Memory B cell (primary cell): ENCODE measurements at regions not wholly inside any gene's neighbourhood (a gene's known extent, or its start where the extent isn't known, plus 50 kb on each side); places are given as distances from the start of the nearest gene placed in this dataset.
"Not testable (repeated sequence)": the region's sequence is repeated elsewhere in the genome, so short reads cannot be mapped to it uniquely, and the experiment has no call there.

Experiments
- ATAC-seq: fragments of 150-1000 bp; cut with Tn5 transposase; 2 replicates; pipeline ENCODE4 v1.10.0; 2021; ENCODE audit warnings: low read depth, mild to moderate bottlenecking, moderate library complexity
- DNase-seq, 2 donors: peaks; one replicate each; pipeline ENCODE4 v3.0.0; 2022; ENCODE audit warnings: low spot score in 2 of 2
- H3K27ac Mint-ChIP-seq: one replicate; pipeline ENCODE4 v1.8.0; 2022; ENCODE audit warnings: mild to moderate bottlenecking, moderate library complexity, mixed read lengths
- H3K27me3 Mint-ChIP-seq: one replicate; pipeline ENCODE4 v1.8.0; 2022; ENCODE audit warnings: mixed read lengths
- H3K36me3 Mint-ChIP-seq: one replicate; pipeline ENCODE4 v1.8.0; 2022; ENCODE audit warnings: mild to moderate bottlenecking, mixed read lengths
- H3K4me1 Mint-ChIP-seq: one replicate; pipeline ENCODE4 v1.8.0; 2022; ENCODE audit warnings: mixed read lengths
- H3K4me3 Mint-ChIP-seq: one replicate; pipeline ENCODE4 v1.8.0; 2022; ENCODE audit warnings: mild to moderate bottlenecking, moderate library complexity, mixed read lengths
- H3K9me3 Mint-ChIP-seq: one replicate; pipeline ENCODE4 v1.8.0; 2022; ENCODE audit warnings: mixed read lengths

- H3K36me3 Mint-ChIP-seq = no peaks in the 10 kb centered on the region
- ATAC-seq = no peak
- peaks cover 4% of the 10 kb centered on the region for H3K4me1 Mint-ChIP-seq
- H3K27me3 Mint-ChIP-seq = no peaks in the 10 kb centered on the region
- H3K9me3 Mint-ChIP-seq = peaks cover 4% of the 10 kb centered on the region
- no peak for DNase-seq
- no peak overlapping the region for H3K27ac Mint-ChIP-seq
- no peak overlapping the region for H3K4me3 Mint-ChIP-seq
Observed at GRCh38 chr13:68719815-68720214, 1387.8 kb upstream of the ATXN8OS start.

- Mint-ChIP-seq H3K4me3 (no peak overlapping the region), H3K27me3 (no peaks in the 10 kb centered on the region)
- no peak for ATAC-seq
Observed at GRCh38 chr13:68715651-68716050, 1392.0 kb upstream of the ATXN8OS start.

GRCh38 chr13:68714292-68714691, 1393.3 kb upstream of the ATXN8OS start:
- ATAC-seq = no peak
- H3K9me3 Mint-ChIP-seq = peaks cover 2% of the 10 kb centered on the region
- no peaks in the 10 kb centered on the region for H3K27me3 Mint-ChIP-seq

More at GRCh38 chr13:68715651-68716050, 1392.0 kb upstream of the ATXN8OS start:
- DNase-seq = no peak
- no peak overlapping the region for H3K27ac Mint-ChIP-seq
- no peaks in the 10 kb centered on the region for H3K36me3 Mint-ChIP-seq
- H3K4me1 Mint-ChIP-seq = peaks cover 4% of the 10 kb centered on the region
- H3K9me3 Mint-ChIP-seq = peaks cover 2% of the 10 kb centered on the region

GRCh38 chr13:68713394-68713793, 1394.2 kb upstream of the ATXN8OS start:
- DNase-seq (no peak), ATAC-seq (no peak)
- no peaks in the 10 kb centered on the region for H3K4me1 Mint-ChIP-seq
- H3K36me3 Mint-ChIP-seq = no peaks in the 10 kb centered on the region
- H3K27ac Mint-ChIP-seq = no peak overlapping the region
- no peak overlapping the region for H3K4me3 Mint-ChIP-seq
- H3K9me3 Mint-ChIP-seq = peaks cover 2% of the 10 kb centered on the region
- H3K27me3 Mint-ChIP-seq = no peaks in the 10 kb centered on the region

More at GRCh38 chr13:68714292-68714691, 1393.3 kb upstream of the ATXN8OS start:
- Mint-ChIP-seq H3K4me3 (no peak overlapping the region), H3K27ac (no peak overlapping the region), H3K36me3 (no peaks in the 10 kb centered on the region), H3K4me1 (no peaks in the 10 kb centered on the region)
- DNase-seq = no peak

- Mint-ChIP-seq H3K27ac (no peak overlapping the region), H3K4me1 (no peaks in the 10 kb centered on the region), H3K36me3 (no peaks in the 10 kb centered on the region), H3K9me3 (peaks cover 8% of the 10 kb centered on the region), H3K27me3 (no peaks in the 10 kb centered on the region), H3K4me3 (no peak overlapping the region)
- no peak for ATAC-seq
- DNase-seq = no peak
Observed at GRCh38 chr13:68708336-68708908, 1399.2 kb upstream of the ATXN8OS start.

GRCh38 chr13:68706044-68706443, 1401.6 kb upstream of the ATXN8OS start:
- not testable (repeated sequence) for H3K36me3 Mint-ChIP-seq, H3K27ac Mint-ChIP-seq

GRCh38 chr13:68697551-68697950, 1410.1 kb upstream of the ATXN8OS start:
- no peaks in the 10 kb centered on the region for H3K4me1 Mint-ChIP-seq

More at GRCh38 chr13:68706044-68706443, 1401.6 kb upstream of the ATXN8OS start:
- H3K9me3 Mint-ChIP-seq, H3K4me3 Mint-ChIP-seq, H3K27me3 Mint-ChIP-seq, ATAC-seq, H3K4me1 Mint-ChIP-seq, DNase-seq: not testable (repeated sequence)

GRCh38 chr13:68696907-68697306, 1410.7 kb upstream of the ATXN8OS start:
- Mint-ChIP-seq H3K27ac (no peak overlapping the region), H3K4me1 (no peaks in the 10 kb centered on the region), H3K36me3 (no peaks in the 10 kb centered on the region), H3K9me3 (no peaks in the 10 kb centered on the region), H3K4me3 (no peak overlapping the region), H3K27me3 (no peaks in the 10 kb centered on the region)
- DNase-seq (no peak), ATAC-seq (no peak)

More at GRCh38 chr13:68697551-68697950, 1410.1 kb upstream of the ATXN8OS start:
- ATAC-seq (no peak), DNase-seq (no peak)
- H3K4me3 Mint-ChIP-seq = no peak overlapping the region
- no peaks in the 10 kb centered on the region for H3K36me3 Mint-ChIP-seq
- no peaks in the 10 kb centered on the region for H3K27me3 Mint-ChIP-seq
- H3K9me3 Mint-ChIP-seq = no peaks in the 10 kb centered on the region
- no peak overlapping the region for H3K27ac Mint-ChIP-seq

GRCh38 chr13:68692049-68692448, 1415.6 kb upstream of the ATXN8OS start:
- Mint-ChIP-seq H3K4me3 (no peak overlapping the region), H3K4me1 (peaks cover 3% of the 10 kb centered on the region), H3K36me3 (no peaks in the 10 kb centered on the region), H3K9me3 (no peaks in the 10 kb centered on the region), H3K27ac (no peak overlapping the region), H3K27me3 (no peaks in the 10 kb centered on the region)
- DNase-seq = no peak
- ATAC-seq = no peak

- ATAC-seq (no peak), DNase-seq (no peak)
- no peaks in the 10 kb centered on the region for H3K9me3 Mint-ChIP-seq
- no peaks in the 10 kb centered on the region for H3K36me3 Mint-ChIP-seq
- peaks cover 3% of the 10 kb centered on the region for H3K4me1 Mint-ChIP-seq
- H3K27ac Mint-ChIP-seq = no peak overlapping the region
- no peaks in the 10 kb centered on the region for H3K27me3 Mint-ChIP-seq
- no peak overlapping the region for H3K4me3 Mint-ChIP-seq
Observed at GRCh38 chr13:68690567-68690966, 1417.1 kb upstream of the ATXN8OS start.

- DNase-seq = no peak
- no peak for ATAC-seq
- H3K9me3 Mint-ChIP-seq = no peaks in the 10 kb centered on the region
- H3K36me3 Mint-ChIP-seq = no peaks in the 10 kb centered on the region
- H3K4me1 Mint-ChIP-seq = no peaks in the 10 kb centered on the region
- H3K4me3 Mint-ChIP-seq = no peak overlapping the region
- no peak overlapping the region for H3K27ac Mint-ChIP-seq
- no peaks in the 10 kb centered on the region for H3K27me3 Mint-ChIP-seq
Observed at GRCh38 chr13:68676513-68677115, 1431.0 kb upstream of the ATXN8OS start.

GRCh38 chr13:68675209-68675608, 1432.4 kb upstream of the ATXN8OS start:
- Mint-ChIP-seq H3K4me1 (no peaks in the 10 kb centered on the region), H3K27ac (no peak overlapping the region), H3K27me3 (no peaks in the 10 kb centered on the region), H3K36me3 (no peaks in the 10 kb centered on the region), H3K4me3 (no peak overlapping the region), H3K9me3 (no peaks in the 10 kb centered on the region)
- DNase-seq (no peak), ATAC-seq (no peak)

GRCh38 chr13:68667863-68668262, 1437.7 kb upstream of the PCDH9 start:
- H3K9me3 Mint-ChIP-seq = no peaks in the 10 kb centered on the region
- H3K27ac Mint-ChIP-seq = no peak overlapping the region
- ATAC-seq = no peak
- no peaks in the 10 kb centered on the region for H3K36me3 Mint-ChIP-seq
- no peaks in the 10 kb centered on the region for H3K27me3 Mint-ChIP-seq
- H3K4me1 Mint-ChIP-seq = no peaks in the 10 kb centered on the region
- no peak overlapping the region for H3K4me3 Mint-ChIP-seq
- no peak for DNase-seq

GRCh38 chr13:68666774-68667397, 1436.8 kb upstream of the PCDH9 start:
- ATAC-seq (no peak), DNase-seq (no peak)
- Mint-ChIP-seq H3K4me1 (no peaks in the 10 kb centered on the region), H3K27ac (no peak overlapping the region), H3K9me3 (no peaks in the 10 kb centered on the region), H3K36me3 (no peaks in the 10 kb centered on the region), H3K4me3 (no peak overlapping the region), H3K27me3 (no peaks in the 10 kb centered on the region)

- Mint-ChIP-seq H3K27me3 (no peaks in the 10 kb centered on the region), H3K27ac (no peak overlapping the region), H3K4me3 (no peak overlapping the region), H3K9me3 (no peaks in the 10 kb centered on the region), H3K4me1 (peaks cover 5% of the 10 kb centered on the region), H3K36me3 (no peaks in the 10 kb centered on the region)
- ATAC-seq (no peak), DNase-seq (no peak)
Observed at GRCh38 chr13:68645814-68646213, 1415.7 kb upstream of the PCDH9 start.
